ENCODE measurements at regions not wholly inside any gene's neighbourhood (a gene's known extent, or its start where the extent isn't known, plus 50 kb on each side); places are given as distances from the start of the nearest gene placed in this dataset.
A peak's percentile ranks its signal among the peaks of the same experiment; 100 is the strongest.
"Not testable (repeated sequence)": the region's sequence is repeated elsewhere in the genome, so short reads cannot be mapped to it uniquely, and the experiment has no call there.

DNA sequence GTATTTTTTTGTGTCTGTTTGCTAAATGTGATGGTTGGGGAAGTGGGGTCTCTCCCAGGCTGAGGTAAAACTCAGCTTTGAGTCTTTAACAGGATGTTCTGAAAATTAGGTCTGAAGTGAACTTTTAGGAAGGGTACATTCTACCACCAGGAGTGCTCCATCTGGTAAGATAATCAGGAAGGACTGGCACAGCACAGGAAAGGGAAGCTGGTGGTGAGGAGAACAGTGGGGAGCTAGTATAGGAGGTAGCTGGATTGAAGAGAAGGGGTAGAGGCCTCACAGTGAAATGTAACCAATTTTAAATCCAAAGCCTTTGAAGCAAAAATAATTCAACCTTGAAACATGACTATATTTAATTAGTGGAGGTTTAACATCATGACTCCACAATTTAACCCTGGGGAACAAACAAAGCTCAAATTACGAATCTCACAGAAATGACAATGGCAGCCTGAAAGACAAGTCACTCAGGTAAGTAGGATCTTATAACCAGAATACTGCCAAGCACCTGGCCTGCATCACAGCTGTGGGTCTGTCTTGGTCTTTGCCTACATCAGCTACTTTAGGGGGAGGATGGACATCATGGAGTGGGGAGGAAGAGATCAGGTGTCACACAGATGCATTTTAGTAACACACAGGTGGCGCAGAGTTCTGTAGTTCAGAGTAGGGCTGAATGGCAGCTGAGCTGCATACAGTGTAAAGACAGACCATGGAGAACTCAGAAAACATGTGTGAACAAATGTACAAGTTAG is 445.3 kb downstream of the DMRT2 start:
- DNase-seq, result no peak

DNA sequence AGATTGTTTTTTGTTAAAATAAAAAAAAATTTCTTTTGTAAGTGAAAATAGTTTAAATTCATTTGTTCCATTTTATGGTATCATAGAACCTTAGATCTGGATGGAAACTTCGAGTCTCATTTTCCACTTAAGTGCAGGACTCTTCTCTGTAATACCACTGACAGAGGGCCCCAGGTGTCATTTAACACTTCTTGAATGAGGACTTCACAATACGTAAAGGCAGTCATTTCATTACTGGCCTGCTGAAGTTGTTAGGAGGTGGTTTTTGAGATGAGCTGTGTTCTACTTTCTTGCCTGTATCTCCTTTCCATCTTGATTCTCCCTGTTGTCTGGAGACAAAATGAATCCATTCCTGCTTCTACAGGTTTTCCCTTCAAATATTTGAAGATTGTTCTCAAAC is 455.3 kb downstream of the DMRT2 start:
- no peak for DNase-seq

DNA sequence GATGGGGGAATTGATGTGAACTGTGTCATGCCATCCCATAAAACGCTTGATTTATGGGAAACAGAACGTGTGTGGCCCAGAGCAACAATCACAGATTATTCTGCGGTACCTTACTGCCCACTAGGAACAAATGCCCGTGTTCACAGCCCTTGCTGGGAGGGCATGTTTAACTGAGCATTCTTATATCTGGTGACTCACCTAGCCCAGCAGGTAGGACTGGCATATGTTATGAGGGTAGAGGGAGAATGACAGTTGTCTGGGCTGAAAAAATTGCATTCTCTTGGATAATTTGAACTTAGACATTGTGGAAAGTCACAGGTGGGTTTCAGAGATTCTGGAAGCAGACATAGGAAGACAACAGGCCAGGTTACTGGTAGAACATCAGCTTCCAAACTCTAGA is 460.6 kb downstream of the DMRT2 start:
- no peak for DNase-seq

DNA sequence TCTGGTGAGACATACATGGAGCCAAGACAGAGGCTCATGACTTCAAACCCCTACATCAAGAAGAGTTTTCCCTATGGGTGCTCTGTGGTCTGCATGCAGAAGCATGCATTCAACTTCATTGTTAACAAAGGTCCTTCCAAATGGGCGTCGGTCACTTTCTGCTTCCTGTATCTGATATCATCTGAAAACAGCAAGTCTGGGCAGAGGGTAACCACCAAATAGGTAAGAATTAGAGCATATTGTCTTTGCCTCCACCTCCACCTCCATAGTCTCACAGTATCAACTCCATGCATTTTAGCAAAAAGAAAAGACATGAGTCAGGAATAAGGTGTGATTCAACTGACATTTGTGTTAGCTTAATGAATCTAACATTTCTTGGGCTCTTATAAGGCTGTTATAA is 462.9 kb downstream of the DMRT2 start:
- DNase-seq, result no peak

DNA sequence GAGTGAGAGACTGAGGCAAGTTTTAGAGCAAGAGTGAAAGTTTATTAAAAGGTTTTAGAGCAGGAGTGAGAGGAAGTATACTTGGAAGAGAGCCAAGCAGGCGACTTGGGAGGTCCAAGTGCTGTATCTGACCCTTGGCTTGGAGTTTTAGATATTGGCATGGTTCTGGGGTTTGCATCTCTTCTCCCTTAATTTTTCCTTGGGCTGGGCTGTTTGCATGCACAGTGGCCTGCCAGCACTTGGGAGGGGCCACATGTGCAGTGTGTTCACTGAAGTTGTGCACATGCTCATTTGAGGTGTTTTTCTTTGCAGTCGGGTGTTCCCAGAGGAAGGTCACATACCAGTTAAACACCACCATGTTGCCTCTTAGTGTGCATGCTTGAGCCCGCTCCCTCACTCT is 464.1 kb downstream of the DMRT2 start:
- no peak for DNase-seq

DNA sequence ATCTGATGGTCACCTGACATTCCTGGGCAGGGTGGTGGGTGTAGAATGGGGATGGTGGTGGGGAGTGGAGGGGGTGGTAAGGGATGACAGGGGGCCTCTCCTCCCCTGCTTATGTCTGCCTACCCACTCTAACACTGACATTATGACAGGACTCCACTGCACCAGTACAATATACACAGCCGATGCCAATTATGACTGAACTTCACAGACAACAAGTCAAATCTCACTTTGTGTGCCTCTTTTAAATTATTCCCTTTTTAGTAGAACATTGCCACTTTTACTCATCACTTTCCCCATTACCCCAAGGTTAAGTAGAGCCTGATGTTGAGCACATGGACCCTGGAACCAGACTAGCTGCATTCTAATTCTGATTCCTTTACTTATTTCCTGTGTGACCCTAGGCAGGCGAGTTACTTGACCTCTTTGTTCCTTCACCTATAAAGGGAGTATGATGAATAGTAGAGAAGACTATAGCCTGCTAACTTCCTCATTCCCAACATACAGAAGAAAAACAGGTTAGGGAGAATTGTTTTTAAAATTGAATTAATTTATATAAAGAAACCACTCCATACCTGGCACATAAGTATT is 464.7 kb downstream of the DMRT2 start:
- DNase-seq, result no peak

DNA sequence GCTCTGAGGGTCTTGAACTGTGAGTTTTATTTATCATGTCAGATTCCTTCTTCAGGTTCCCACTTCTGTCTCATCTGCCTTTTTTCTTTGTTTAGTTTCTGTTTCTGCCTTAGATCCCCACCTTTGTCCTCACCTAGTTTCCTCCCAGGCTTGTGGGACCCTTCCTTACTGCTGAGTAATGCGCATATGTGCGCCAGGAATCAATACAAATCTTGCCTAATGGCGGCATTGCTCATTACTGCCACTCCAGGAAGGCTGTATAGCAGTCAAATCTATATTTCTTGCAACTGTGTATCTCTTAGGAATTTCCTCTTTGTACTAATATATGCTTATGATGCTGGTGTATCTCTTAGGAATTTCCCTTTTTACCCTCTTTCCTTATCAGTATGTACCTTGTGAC is 465.4 kb downstream of the DMRT2 start:
- DNase-seq, result no peak

DNA sequence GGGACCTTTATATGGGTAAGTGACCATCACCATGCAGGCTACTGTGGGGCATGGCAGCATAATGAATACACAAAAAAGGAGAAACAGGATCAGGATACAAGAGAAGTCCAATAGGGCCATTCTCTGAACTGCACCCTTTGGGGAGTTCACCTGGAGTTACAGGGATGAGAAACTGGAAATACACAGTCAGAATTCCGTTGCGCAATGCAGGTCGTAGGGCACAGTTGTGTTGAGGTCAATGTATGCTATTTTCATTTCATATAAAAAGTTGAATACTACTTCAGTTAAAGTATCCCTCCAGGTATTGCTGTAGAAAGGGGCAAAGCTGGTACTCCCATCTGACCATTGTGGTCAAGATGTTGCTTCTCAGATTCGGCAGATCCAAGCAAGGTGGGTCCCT is 471.4 kb downstream of the DMRT2 start:
- DNase-seq, result no peak

DNA sequence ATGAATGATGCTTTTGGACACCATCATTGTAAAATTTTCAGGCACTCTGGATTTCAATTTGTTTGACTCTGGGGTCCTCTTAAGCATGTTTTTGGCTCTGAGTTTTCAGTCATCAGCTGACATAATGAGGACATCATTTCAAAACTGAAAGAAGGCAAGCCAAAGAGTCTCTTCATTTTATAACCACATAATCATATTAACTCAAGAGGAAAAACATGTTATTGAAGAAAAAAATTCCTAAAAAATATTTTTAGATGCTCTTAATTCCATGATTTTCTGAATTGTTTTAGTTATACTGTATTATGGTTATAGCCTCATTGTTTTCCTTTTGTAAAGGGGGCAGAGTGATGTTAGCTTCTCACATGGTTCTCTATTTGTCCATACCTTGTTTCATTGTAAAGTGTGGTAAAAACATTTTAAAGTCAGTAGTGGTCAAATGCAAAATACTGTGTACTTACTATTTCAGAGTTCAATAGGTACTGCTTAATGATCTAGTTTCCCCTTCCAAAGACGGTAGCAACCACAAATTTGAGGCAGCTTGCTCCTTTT is 472.1 kb downstream of the DMRT2 start:
- no peak for DNase-seq

DNA sequence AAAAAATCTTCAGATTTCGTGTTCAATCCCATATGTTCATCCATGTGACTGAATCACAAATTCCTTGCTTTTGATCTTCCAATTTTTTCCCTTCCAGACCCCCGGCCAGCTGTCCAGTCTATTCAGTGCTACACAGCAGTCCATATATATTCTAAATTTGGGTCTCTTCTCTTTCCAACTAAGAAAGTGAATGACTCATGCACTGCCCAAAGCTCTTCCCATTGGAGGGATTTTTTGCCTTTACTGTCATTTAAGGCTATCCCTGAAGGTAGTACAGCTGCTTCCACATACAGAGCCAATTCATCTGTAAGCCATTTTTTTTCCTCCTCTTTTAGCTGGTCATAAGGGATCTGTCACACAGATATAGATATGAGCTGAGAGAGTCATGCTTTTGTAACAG is 478.3 kb downstream of the DMRT2 start:
- DNase-seq, result no peak

DNA sequence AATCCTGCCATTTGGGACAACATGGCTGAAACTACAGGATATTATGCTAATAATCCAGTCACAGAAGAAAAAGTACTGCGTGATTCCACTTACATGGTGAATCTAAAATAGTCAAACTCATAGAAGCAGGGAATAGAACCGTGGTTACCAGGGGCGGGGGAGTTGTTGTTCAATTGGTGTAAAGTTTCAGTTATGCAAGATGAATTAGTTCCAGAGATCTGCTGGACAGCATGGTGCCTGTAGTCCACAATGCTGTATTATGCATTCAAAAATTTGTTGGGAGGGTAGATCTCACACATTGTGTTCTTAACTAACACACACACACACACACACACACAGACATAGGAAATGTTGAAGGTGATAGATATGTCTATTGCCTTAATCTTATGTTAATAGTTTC is 480.5 kb downstream of the DMRT2 start:
- no peak for DNase-seq

DNA sequence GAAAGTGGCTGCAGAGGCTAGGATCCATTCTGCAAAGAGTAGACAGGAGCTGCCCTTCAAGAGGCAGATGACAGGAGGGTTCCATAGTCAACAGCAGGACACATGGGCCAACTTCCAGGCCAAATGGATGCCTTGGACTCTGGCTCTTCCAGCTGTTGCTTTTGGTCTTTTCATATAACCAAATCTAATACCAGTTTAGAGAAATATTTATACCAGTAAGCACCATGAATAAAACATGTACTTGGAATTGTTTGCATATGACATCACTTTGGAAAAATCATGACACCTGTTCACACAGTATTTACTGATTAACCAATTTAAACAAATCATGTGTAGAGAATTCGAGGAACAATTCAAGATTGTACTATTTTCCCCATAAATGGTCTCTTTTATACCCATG is 481.3 kb downstream of the DMRT2 start:
- peak; percentile 53 for DNase-seq

DNA sequence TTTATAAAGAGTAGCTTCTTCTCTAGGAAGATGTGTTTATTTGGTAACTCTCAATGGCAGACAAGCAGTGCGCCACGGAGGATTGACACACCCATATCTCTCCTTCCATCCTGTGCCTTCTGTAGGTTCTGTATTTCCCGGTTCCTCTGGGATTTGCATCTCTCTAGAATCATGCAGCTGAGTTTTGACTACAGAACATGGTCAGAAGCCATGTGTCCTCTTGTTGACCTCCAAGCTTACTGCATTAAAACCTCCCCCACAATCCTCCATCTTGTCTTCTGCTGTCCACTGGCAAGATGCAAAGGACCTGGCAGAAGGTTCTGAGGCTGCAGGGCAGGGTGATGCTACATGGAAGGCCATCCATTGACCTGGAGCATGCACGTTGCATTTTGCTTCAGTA is 482.0 kb downstream of the DMRT2 start:
- peak; percentile 44 for DNase-seq

DNA sequence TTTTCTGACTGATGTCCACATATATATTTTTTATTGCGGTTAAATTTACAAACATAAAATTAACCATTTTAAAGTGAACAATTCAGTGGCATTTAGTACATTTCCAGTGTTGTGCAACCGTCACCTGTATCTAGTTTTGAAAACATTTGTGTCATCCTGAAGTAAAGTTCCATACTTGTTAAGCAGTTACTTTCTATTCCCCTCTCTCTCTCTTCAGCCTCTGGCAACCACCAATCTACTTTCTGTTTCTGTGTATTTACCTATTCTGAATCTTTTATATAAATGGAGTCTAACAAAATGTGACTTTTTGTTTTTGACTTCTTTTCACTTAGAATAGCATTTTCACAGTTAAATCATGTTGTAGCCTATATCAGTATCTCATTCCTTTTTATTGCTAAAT is 480.1 kb upstream of the SMARCA2 start:
- no peak for DNase-seq

DNA sequence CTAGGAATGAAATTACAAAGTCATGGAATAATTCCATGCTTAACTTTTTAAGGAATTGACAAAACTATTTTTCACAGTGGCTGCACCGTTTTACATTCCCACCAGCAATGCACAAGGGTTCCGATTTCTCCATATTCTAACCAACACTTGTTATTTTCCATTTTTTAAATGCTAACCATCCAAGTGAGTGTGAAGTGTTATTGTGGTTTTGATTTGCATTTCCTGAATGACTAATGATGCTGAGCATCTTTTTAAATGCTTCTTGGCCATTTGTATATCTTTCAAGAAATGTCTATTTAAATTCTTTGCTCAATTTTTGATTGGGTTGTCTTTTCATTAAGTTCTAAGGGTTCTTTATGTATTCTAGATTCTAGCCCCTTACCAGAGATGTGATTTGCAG is 479.5 kb upstream of the SMARCA2 start:
- DNase-seq, result no peak

DNA sequence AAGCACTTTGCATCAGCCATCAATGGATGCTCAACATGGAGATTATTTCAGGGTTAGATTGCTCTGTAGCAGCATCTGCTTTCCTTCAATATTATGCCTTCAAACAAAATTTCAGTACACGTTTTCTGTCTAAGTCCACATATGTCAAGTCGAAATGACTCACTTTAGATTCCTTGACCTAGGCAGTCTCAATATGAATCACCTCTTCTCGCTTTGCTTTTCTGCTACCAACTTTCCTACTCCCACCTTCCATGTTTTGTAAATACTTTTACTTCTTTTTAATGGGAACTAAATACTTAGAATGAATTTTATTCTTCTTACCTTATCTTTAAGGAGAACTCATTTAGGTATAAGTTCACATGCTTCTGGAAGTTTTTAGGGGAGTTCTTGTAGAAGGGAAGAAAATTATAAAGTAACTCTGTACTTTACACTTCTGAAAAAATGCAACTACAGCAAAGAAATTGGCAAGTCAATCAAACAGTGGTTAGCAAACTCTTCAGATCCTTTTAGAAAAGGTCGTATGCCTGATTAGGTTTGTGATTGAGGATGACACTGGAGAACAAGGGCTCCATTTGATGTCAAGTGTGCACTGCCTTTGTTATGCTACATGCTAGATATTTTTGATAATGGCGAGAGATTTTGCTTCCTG is 478.5 kb upstream of the SMARCA2 start:
- DNase-seq, result no peak

DNA sequence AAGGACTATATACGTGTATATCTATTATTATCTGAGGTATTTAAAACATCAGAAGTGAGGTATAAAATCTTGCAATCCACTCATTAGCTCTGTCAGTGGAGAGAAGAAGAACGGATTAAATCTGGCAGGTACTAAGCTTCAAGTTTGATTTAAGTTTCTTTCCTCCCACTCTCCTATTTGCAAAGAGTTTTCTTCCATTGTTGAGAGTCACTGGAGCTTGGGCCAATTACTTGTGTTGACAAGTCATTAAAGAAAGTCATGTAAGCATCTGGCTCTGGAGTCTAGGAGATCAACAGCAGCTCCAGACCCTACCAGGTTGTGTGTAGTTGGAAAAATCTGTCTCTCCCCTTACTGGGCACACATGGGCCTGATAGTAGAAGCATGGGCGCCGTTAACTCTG is 476.8 kb upstream of the SMARCA2 start:
- DNase-seq, result no peak

DNA sequence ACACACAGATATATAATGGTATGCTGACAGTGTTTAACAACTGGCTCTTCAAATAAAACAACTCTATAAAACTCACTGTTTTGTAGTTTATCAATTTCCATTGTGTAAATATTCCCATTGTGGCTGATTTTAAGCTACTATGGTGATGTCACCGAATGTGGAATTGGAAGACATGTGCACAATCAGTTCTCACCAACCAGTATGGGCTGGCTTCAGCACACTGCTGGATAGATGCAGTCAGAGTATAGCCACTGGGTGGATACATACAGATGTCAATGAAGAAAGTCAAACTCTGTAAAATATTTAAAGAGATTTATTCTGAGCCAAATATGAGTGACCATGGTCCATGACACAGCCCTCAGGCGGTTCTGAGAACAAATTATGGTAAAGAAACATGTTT is 475.9 kb upstream of the SMARCA2 start:
- DNase-seq, result no peak

DNA sequence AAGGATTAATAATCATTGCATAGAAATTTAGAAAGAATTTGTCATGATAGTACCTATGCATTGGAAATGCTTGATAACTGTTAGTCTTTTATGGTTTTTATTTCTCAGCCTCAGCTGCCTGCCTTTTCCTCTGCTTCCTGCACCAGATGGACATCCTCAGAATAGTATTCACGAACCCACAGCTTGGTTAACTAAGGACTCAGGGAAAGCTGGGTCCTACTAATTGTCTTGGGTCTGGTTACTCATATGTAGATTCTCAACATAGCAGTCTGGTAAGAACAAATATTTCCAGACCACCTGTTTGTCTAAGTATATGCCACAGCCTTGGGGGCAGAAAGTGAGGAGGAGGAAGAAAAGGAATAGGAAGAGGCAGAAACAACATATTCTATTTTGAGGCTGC is 464.5 kb upstream of the SMARCA2 start:
- no peak for DNase-seq

DNA sequence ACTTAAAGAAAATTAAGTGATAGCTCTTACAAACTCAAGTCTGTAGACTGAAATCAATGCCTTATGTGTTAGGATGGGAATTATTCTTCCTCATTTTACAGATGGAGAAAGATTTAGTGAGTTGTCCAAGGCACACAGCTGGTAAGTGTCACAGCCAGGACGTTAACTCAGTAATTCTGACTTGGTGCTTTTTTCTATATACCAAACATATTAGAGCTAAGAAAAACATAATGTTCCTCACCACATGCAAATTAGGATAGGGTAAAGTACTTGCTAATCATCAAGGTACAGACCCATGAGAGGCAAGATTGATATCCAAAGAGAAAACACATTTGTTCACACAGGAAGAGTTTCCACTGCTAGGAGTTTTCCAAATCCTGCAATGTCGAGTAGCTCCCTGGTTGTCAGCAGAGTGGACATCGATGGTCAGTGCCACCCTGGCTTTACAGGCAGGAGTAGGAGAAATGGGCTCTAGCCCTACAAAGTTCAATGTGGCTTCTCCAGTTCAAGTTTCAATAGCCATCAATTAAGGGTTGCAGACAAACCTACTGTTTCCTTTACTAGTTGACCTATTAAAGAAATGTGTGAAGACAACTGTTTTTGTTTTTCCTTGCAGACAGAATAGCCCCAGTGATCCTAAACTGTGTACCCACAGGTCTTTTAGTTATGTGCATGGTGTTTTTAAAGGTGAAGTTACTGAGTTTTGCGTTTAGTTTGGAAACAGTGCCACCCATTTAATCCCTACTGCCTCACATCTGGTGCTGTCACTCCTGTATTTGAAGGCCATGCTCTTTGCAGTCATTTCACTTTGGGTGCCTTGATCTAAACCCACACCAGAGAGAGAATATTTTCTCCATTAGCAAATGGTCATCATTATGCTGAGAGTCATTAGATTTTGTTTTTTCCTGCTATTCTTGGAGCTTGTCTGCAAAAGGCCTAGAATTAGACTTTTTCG is 460.8 kb upstream of the SMARCA2 start:
- DNase-seq, result no peak

DNA sequence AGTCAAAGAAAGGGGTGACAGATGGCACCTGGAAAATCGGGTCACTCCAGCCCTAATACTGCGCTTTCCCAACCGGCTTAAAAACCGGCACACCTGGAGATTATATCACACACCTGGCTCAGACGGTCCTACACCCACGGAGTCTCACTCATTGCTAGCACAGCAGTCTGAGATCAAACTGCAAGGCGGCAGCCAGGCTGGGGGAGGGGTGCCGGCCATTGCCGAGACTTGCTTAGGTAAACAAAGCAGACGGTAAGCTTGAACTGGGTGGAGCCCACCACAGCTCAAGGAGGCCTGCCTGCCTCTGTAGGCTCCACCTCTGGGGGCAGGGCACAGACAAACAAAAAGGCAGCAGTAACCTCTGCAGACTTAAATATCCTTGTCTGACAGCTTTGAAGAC is 456.5 kb upstream of the SMARCA2 start:
- not testable (repeated sequence) for DNase-seq

DNA sequence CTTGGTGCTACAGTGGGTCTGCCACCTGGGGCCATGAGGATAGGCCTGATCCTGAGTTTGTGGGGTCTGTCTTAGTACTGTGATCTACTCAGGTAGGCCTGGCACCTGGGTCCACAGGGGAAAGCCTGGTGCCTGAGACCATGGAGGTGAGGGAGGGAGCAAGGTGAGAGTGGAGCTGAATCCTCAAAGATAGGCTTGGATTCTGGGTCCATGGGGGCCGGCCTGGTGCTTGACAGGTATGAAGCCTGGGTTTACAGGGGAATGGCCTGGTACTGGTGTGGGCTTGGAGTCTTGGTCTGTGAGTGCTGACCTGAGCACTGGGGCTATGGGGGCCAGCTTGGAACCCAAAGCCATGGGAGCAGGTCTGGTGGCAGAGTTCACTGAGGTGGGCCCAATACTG is 439.2 kb upstream of the SMARCA2 start:
- no peak for DNase-seq

DNA sequence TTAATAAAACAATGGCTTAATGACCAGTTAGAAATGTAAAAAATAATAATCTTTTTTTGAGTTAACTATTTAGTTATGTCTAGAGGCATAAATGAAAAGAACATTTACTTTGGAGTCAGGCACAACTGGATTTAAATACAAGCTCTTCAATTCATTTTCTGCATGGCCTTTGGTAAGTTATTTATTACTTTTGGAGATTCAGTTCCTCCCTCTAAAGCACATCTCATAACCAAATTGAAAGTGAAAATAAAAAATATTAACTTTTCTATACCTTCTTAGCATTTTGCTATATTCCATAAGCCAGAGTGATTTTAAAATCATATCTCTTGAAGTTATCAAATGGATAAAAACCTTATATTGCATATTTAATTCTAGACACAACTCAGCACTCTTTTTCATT is 434.9 kb upstream of the SMARCA2 start:
- no peak for DNase-seq

All from femur (tissue), 1 donor.